NCI-H187 treated with DMSO at 0.1 percent for 48 hours (cell line): ENCODE measurements at regions not wholly inside any gene's neighbourhood (a gene's known extent, or its start where the extent isn't known, plus 50 kb on each side); places are given as distances from the start of the nearest gene placed in this dataset.
"Not testable (repeated sequence)": the region's sequence is repeated elsewhere in the genome, so short reads cannot be mapped to it uniquely, and the experiment has no call there.

Source experiments
- DNase-seq: peaks from one replicate; lab custom pipeline; 2025; lab: John Stamatoyannopoulos, UW

GRCh38 chr6:15137086-15137485 is 108.8 kb upstream of the JARID2 start:
- DNase-seq, result no peak

- DNase-seq, result no peak
Measured at GRCh38 chr6:15143086-15143485, 102.8 kb upstream of the JARID2 start.

- DNase-seq, result no peak
Measured at GRCh38 chr6:15143540-15143939, 102.3 kb upstream of the JARID2 start.

GRCh38 chr6:15145821-15146220 is 100.0 kb upstream of the JARID2 start:
- no peak for DNase-seq

DNA sequence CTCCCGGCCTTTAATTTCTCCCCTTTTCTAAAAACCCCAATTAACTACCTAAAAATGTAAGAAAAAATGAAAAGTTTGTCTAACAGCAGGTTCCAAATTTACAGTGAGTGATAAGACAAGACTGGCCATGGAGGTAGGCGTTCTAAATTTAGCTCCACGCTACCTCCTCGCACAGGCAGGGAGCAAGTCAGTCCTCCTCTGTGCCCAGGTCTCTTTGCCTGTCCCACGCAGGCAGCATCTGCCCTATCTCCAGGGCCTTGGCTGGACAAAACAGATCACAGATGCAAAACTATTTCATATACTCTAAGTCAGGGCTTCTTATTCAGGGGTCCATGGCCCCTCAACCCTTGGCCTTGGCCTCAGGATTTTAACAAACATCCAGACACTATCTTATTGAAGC is 98.0 kb upstream of the JARID2 start:
- DNase-seq, result no peak

GRCh38 chr6:15148356-15148946 is 97.4 kb upstream of the JARID2 start:
- no peak for DNase-seq

- no peak for DNase-seq
Measured at GRCh38 chr6:15150207-15150606, 95.7 kb upstream of the JARID2 start.

DNA sequence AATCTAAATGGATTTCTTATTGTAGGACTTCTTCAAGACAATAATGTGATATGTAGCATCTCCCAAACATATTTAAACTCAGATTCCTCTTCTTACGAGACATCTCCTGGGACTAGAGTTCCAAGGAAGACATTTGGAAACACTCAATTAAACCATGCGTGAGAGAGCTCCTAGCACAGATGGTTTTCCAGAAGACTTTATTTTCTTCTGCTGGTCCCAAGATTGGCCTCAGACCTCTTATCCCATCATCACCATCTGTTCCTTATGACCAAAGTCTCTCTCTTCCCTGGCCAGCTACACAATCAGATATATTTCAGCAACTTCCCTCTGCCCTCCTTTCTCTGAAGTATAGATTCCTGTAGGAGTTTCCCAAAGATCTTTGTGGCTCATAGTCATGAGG is 93.2 kb upstream of the JARID2 start:
- DNase-seq, result no peak

DNA sequence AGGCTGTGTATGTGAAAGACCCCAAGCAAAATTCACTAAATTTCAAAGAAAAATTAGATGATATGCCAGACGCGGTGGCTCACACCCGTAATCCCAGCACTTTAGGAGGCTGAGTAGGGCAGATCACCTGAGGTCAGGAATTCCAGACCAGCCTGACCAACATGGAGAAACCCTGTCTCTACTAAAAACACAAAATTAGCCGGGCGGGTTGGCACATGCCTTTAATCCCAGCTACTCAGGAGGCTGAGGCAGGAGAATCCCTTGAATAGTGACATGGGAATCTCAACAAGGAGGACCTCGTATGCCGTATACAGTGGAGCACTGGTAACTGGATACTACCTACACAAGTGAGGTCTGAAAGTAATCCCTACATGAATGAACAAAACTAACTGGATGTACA is 92.7 kb upstream of the JARID2 start:
- no peak for DNase-seq

DNA sequence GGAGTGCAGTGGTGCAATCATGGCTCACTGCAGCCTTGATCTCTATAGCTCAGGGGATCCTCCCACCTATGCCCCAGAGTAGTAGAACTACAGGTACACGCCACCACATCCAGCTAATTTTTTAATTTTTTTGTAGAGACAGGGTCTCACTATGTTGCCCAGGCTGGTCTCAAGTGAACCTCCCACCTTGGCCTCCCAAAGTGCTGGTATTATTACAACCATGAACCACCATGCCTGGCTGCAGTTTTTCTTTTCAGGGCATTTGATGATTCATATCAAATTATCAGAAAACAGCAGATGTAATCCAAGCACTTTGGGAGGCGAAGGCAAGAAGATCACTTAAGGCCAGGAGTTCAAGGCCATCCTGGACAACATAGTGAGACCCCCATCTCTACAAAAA is 88.4 kb upstream of the JARID2 start:
- DNase-seq, result no peak

DNA sequence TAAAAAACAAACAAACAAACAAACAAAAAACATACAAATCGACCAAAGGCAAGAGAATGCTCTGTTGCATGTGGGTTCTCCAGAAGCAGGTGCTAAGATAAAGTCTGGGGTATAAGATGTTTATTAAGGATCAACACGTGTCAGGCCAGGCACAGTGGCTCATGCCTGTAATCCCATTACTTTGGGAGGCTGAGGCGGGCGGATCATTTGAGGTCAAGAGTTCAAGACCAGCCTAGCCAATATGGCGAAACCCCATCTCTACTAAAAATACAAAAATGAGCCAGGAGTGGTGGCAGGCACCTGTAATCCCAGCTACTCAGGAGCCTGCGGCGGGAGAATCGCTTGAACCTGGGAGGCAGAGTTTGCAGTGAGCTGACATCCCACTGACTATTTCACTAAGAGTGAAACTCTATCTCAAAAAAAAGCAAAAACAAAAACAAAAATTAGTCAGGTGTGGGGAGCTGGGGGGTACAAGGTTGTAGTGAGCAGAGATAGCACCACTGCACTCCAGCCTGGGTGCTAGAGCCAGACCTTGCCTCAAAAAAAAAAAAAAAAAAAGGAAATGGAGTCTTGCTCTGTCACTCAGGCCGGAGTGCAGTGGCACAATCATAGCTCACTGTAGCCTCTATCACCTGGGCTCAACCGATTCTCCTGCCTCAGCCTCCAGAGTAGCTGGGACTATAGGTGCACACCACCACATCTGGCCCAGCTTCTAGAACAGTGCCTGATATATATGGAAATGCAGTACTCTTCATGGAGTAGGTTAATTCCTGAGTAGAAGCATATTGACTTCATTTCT is 86.8 kb upstream of the JARID2 start:
- no peak for DNase-seq

DNA sequence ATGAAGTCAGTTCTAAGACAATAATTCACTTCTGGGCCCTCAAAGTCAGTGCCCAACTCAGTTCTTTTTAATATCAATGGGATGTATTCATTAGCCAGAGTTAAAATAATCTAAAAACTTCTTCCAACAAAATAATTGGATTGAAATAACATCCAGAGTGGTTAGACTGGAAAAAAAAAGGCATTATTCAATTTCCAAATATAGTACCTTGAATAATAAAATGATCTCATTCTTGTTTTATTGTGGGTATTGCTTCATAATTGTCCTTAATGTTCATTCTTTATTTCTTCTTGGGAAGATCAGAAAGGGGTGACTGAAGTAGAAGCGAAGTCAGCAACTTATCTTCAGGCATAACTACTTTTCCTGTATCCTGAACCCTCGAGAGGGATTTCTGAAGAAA is 85.1 kb upstream of the JARID2 start:
- no peak for DNase-seq

GRCh38 chr6:15164855-15165254 is 81.0 kb upstream of the JARID2 start:
- not testable (repeated sequence) for DNase-seq

GRCh38 chr6:15166121-15166520 is 79.7 kb upstream of the JARID2 start:
- DNase-seq, result no peak

DNA sequence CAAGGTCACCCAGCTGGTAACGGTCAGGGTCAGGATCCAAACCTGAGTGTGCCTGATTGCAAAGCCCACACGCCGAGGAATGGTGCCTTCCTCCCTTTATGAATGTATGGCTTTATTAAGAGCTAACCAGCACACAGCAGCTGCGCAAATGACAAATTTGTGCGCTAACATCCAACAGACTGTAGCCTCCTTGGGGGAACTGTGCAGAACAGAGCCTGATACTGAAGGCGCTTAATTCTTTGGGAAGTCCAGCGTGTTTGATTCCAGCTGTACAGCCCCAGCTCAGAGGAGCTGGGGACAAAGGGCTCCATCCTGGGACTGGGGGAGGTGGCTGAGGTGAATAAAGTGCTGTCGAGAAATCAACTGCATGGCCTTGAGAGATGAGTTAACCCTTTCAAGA is 75.7 kb upstream of the JARID2 start:
- no peak for DNase-seq

DNA sequence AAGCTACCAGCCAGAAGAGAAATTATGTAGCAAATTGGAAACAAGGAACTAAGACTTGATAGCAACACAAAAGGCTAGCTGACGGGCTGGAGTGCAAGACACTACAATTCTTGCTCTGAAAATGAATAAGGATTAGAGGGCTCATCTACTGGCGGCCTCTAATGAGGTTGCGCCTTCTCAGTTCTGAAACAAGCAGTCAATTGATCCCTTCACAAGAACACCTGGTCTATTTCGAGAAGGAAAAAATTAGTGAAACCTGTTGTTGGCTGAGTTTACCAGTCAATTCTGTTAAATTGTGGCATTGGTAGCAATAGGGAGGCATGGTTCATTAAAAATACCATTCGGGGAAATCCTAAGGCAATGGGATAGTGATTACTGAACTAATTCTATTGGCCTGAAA is 74.8 kb upstream of the JARID2 start:
- no peak for DNase-seq

- DNase-seq, result no peak
Measured at GRCh38 chr6:15176816-15177370, 69.0 kb upstream of the JARID2 start.

GRCh38 chr6:15183979-15184378 is 61.9 kb upstream of the JARID2 start:
- DNase-seq, result no peak

DNA sequence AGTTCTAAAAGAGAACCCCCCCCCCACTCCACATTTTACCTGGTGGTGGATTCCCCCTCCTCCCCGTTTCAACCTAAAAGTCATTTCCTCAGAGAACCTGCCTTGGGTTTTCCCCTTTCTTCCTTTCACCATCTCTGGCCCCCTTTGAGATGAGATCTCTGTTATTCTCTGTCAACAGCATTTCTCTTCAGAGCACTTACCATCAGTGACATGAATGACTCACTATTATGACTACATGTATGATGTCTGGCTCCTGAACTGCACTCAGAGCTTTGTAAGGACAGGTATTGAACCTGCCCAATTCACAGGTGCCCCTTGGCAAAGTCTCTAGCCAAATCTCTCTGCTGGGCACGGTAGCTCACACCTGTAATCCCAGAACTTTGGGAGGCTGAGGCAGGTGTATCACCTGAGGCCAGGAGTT is 61.4 kb upstream of the JARID2 start:
- no peak for DNase-seq

DNA sequence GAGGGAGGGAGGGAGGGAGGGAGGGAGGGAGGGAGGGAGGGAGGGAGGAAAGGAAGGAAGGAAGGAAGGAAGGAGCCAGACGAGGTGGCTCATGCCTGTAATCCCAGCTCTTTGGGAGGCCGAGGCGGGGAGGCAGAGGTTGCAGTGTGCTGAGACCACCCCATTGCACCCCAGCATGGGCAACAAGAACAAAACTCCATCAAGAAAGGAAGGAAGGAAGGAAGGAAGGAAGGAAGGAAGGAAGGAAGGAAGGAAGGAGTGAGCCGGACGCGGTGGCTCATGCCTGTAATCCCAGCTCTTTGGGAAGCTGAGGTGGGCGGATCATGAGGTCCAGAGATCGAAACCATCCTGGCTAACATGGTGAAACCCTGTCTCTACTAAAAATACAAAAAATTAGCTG is 60.8 kb upstream of the JARID2 start:
- DNase-seq, result not testable (repeated sequence)

- not testable (repeated sequence) for DNase-seq
Measured at GRCh38 chr6:15193451-15193850, 52.4 kb upstream of the JARID2 start.

DNA sequence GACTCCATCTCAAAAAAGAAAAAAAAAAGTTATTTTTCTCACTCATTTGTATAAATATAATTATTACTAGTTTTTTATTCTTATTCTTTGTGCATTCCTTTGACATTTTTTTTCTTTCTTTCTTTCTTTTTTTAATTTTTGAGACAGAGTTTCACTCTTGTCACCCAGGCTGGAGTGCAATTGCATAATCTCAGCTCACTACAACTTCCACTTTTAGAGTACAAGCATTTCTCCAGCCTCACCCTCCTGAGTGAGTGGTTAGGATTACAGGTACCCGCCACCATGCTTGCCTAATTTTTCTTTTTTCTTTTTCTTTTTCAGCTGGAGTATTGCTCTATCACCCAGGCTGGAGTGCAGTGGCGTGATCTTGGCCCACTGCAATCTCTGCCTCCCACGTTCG is 51.4 kb upstream of the JARID2 start:
- no peak for DNase-seq
